ENCODE measurements at regions not wholly inside any gene's neighbourhood (a gene's known extent, or its start where the extent isn't known, plus 50 kb on each side); places are given as distances from the start of the nearest gene placed in this dataset.

GRCh38 chr1:34322969-34323368 lies 146.3 kb downstream of the C1orf94 start:
- no peak for TF ChIP-seq CTCF (IDR thresholded peaks at IDR 0.05; ENCODE audit: low read depth, low read length)
- TF ChIP-seq, protein P1, sequence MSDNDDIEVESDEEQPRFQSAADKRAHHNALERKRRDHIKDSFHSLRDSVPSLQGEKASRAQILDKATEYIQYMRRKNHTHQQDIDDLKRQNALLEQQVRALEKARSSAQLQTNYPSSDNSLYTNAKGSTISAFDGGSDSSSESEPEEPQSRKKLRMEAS (IDR thresholded peaks at IDR 0.05; ENCODE audit: low read depth, low read length) = no peak

Data from NB4 (cell line).